ENCODE measurements at regions not wholly inside any gene's neighbourhood (a gene's known extent, or its start where the extent isn't known, plus 50 kb on each side); places are given as distances from the start of the nearest gene placed in this dataset.
"Not testable (repeated sequence)": the region's sequence is repeated elsewhere in the genome, so short reads cannot be mapped to it uniquely, and the experiment has no call there.

- WGBS (ENCODE audit: low lambda C conversion rate): 46% methylated on average over 5 of the region's 5 CpGs
- intact Hi-C loops (cut with micrococcal nuclease; ENCODE audit: unreplicated experiment); FAIRE-seq; H4K20me1 ChIP-seq (ENCODE audit: insufficient read depth, low read length); POLR2A ChIA-PET; H3K4me3 ChIP-seq (replicated peaks in 1 of 3; ENCODE audit: insufficient read depth in 1 of 3, low read depth in 2 of 3, low read length in 3 of 3); BruUV-seq (replicated peaks); H3K4me1 ChIP-seq (ENCODE audit: insufficient read depth, low read length); H3K79me2 ChIP-seq (ENCODE audit: insufficient read depth, low read length); ATAC-seq; in situ Hi-C loops (cut with HindIII; ENCODE audit: extremely low pct_ligation_motif_present, low pct_unique_long_range_greater_than_20kb); H2AFZ ChIP-seq (ENCODE audit: low read length); H3K9me3 ChIP-seq (ENCODE audit: low read length); CTCF ChIA-PET (ENCODE audit: low intra/inter-chr PET ratio, low total read pairs); H3K9ac ChIP-seq (ENCODE audit: insufficient read depth, low read depth, low read length); H3K4me2 ChIP-seq (ENCODE audit: low read depth, low read length); H3K36me3 ChIP-seq (replicated peaks in 1 of 2; ENCODE audit: control insufficient read depth in 1 of 2, insufficient read depth in 2 of 2, low read length in 2 of 2); H3K27me3 ChIP-seq (ENCODE audit: control insufficient read depth in 1 of 2, insufficient read depth in 2 of 2, low read length in 2 of 2); H3K27ac ChIP-seq (ENCODE audit: extremely low read length, insufficient read depth, low read length); DNase-seq (ENCODE audit: low spot score): not testable (repeated sequence)
Observed at GRCh38 chr7:55706451-55707195, 134.3 kb upstream of the VOPP1 start.

DNA sequence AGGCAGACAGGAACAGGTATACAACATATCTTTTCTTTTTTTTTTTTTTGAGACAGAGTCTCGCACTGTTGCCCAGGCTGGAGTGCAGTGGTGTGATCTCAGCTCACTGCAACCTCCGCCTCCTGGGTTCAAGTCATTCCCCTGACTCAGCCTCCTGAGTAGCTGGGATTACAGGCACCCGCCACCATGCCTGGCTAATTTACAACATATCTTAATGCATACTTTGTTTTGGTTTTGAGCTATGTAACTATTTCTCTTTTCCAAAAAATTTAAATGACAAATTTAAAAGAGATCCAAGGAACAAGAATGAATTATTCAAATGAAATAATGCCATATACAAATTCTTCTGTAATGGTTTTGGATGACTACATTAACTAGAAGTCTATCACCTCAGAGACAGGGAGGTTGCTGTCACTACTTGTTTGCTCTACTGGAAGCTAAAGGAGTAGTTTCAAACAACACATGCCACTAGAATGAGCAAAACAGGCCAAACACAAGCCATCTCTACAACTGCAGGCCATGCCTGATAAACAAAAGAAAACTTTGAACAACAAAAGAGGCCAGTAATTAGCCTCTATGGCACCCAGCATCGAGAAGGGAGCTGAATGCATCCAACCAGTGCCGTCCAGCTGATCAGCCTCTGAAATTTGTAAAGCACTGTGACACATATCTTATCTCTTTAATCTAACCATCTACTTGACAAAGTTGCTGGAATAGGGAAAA lies 133.6 kb upstream of the VOPP1 start:
- H3K4me1 ChIP-seq (ENCODE audit: insufficient read depth, low read length); ATAC-seq; H3K36me3 ChIP-seq (replicated peaks in 1 of 2; ENCODE audit: control insufficient read depth in 1 of 2, insufficient read depth in 2 of 2, low read length in 2 of 2); BruUV-seq (replicated peaks); CTCF ChIA-PET (ENCODE audit: low intra/inter-chr PET ratio, low total read pairs); H2AFZ ChIP-seq (ENCODE audit: low read length); H3K9ac ChIP-seq (ENCODE audit: insufficient read depth, low read depth, low read length); H3K27ac ChIP-seq (ENCODE audit: extremely low read length, insufficient read depth, low read length); H3K9me3 ChIP-seq (ENCODE audit: low read length); DNase-seq (ENCODE audit: low spot score); POLR2A ChIA-PET; in situ Hi-C loops (cut with HindIII; ENCODE audit: extremely low pct_ligation_motif_present, low pct_unique_long_range_greater_than_20kb); FAIRE-seq; H4K20me1 ChIP-seq (ENCODE audit: insufficient read depth, low read length); H3K79me2 ChIP-seq (ENCODE audit: insufficient read depth, low read length); H3K4me2 ChIP-seq (ENCODE audit: low read depth, low read length); H3K27me3 ChIP-seq (ENCODE audit: control insufficient read depth in 1 of 2, insufficient read depth in 2 of 2, low read length in 2 of 2); H3K4me3 ChIP-seq (replicated peaks in 1 of 3; ENCODE audit: insufficient read depth in 1 of 3, low read depth in 2 of 3, low read length in 3 of 3); intact Hi-C loops (cut with micrococcal nuclease; ENCODE audit: unreplicated experiment): not testable (repeated sequence)
- 67% methylated on average over 5 of the region's 5 CpGs for WGBS (ENCODE audit: low lambda C conversion rate)

DNA sequence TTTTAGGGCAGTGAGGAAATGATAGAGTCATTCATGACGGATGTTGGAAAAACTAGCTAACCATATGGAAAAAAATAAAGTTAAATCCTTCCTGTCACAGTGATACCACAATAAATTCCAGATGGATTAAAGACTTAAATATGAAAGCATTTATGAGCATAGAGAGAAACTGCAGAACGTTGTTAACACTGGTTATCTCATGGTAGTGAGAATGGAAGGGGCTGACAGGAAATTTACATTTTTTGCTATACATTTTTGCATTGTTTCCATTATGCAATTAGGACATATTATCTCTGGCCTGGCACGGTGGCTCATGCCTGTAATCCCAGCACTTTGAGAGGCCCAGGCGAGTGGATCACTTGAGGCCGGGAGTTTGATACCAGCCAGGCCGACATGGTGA lies 130.5 kb upstream of the VOPP1 start:
- H3K27me3 ChIP-seq (ENCODE audit: control insufficient read depth in 1 of 2, insufficient read depth in 2 of 2, low read length in 2 of 2); H3K36me3 ChIP-seq (replicated peaks in 1 of 2; ENCODE audit: control insufficient read depth in 1 of 2, insufficient read depth in 2 of 2, low read length in 2 of 2); H3K79me2 ChIP-seq (ENCODE audit: insufficient read depth, low read length); POLR2A ChIA-PET; in situ Hi-C loops (cut with HindIII; ENCODE audit: extremely low pct_ligation_motif_present, low pct_unique_long_range_greater_than_20kb); ATAC-seq; H3K9ac ChIP-seq (ENCODE audit: insufficient read depth, low read depth, low read length); H2AFZ ChIP-seq (ENCODE audit: low read length); H3K9me3 ChIP-seq (ENCODE audit: low read length); CTCF ChIA-PET (ENCODE audit: low intra/inter-chr PET ratio, low total read pairs); H3K4me3 ChIP-seq (replicated peaks in 1 of 3; ENCODE audit: insufficient read depth in 1 of 3, low read depth in 2 of 3, low read length in 3 of 3); H3K27ac ChIP-seq (ENCODE audit: extremely low read length, insufficient read depth, low read length); BruUV-seq (replicated peaks); H3K4me2 ChIP-seq (ENCODE audit: low read depth, low read length); DNase-seq (ENCODE audit: low spot score); H4K20me1 ChIP-seq (ENCODE audit: insufficient read depth, low read length); FAIRE-seq; intact Hi-C loops (cut with micrococcal nuclease; ENCODE audit: unreplicated experiment): not testable (repeated sequence)
- 79% methylated on average over 6 of the region's 6 CpGs for WGBS (ENCODE audit: low lambda C conversion rate)
- H3K4me1 ChIP-seq (ENCODE audit: insufficient read depth, low read length): peaks cover 27% of the 10 kb centered on the region
